ENCODE measurements at regions not wholly inside any gene's neighbourhood (a gene's known extent, or its start where the extent isn't known, plus 50 kb on each side); places are given as distances from the start of the nearest gene placed in this dataset.

DNA sequence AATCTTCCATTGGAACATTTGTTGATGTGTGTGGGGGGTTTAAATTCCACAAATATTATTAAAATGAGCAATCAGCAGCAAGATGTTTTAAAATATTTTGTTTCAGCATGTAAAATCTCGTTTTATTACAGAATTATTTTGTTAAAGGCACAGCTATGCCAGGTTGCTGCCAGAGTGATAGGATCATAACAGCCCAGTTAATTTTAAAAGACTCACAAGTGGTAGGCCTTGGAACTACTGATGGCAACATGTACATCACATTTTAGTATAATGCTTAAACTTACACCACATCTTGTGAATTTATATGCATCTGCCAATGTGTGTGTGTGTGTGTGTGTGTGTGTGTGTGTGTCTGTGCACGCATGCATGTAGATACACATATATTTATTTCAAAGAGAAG, 97.8 kb upstream of the SPRY1 start:
- TF ChIP-seq, protein P1, sequence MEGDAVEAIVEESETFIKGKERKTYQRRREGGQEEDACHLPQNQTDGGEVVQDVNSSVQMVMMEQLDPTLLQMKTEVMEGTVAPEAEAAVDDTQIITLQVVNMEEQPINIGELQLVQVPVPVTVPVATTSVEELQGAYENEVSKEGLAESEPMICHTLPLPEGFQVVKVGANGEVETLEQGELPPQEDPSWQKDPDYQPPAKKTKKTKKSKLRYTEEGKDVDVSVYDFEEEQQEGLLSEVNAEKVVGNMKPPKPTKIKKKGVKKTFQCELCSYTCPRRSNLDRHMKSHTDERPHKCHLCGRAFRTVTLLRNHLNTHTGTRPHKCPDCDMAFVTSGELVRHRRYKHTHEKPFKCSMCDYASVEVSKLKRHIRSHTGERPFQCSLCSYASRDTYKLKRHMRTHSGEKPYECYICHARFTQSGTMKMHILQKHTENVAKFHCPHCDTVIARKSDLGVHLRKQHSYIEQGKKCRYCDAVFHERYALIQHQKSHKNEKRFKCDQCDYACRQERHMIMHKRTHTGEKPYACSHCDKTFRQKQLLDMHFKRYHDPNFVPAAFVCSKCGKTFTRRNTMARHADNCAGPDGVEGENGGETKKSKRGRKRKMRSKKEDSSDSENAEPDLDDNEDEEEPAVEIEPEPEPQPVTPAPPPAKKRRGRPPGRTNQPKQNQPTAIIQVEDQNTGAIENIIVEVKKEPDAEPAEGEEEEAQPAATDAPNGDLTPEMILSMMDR (IDR thresholded peaks at IDR 0.05; ENCODE audit: borderline replicate concordance, extremely low read depth, low read length, poor library complexity, severe bottlenecking): no peak
- no peak for TF ChIP-seq EZH2 (IDR thresholded peaks at IDR 0.05; ENCODE audit: borderline replicate concordance, low read depth, low read length, severe bottlenecking)
